ENCODE measurements at regions not wholly inside any gene's neighbourhood (a gene's known extent, or its start where the extent isn't known, plus 50 kb on each side); places are given as distances from the start of the nearest gene placed in this dataset.

GRCh38 chr4:8763966-8764901 is 107.4 kb downstream of the HMX1 start:
- peaks cover 0 to 77% (median 2%) of the 10 kb centered on the region in 3 donors for H3K27me3 ChIP-seq
- H3K9me3 ChIP-seq, result no peaks in the 10 kb centered on the region
- no peak overlapping the region for H3K4me3 ChIP-seq
- no peaks in the 10 kb centered on the region for H3K36me3 ChIP-seq
- no peak overlapping the region for H3K27ac ChIP-seq
- H3K4me1 ChIP-seq, result no peaks in the 10 kb centered on the region
- intact Hi-C loops (cut with DNase I; ENCODE audit: low total_unique reads), result no loop called here
- TF ChIP-seq POLR2AphosphoS5 (IDR thresholded peaks at IDR 0.05) (no peak), POLR2A (IDR thresholded peaks at IDR 0.05) (no peak), EP300 (IDR thresholded peaks at IDR 0.05) (no peak)
- TF ChIP-seq, protein P1, sequence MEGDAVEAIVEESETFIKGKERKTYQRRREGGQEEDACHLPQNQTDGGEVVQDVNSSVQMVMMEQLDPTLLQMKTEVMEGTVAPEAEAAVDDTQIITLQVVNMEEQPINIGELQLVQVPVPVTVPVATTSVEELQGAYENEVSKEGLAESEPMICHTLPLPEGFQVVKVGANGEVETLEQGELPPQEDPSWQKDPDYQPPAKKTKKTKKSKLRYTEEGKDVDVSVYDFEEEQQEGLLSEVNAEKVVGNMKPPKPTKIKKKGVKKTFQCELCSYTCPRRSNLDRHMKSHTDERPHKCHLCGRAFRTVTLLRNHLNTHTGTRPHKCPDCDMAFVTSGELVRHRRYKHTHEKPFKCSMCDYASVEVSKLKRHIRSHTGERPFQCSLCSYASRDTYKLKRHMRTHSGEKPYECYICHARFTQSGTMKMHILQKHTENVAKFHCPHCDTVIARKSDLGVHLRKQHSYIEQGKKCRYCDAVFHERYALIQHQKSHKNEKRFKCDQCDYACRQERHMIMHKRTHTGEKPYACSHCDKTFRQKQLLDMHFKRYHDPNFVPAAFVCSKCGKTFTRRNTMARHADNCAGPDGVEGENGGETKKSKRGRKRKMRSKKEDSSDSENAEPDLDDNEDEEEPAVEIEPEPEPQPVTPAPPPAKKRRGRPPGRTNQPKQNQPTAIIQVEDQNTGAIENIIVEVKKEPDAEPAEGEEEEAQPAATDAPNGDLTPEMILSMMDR (IDR thresholded peaks at IDR 0.05), result no peak
- 69 to 83% (median 77%) methylated on average over 14 to 35 of the region's 35 CpGs for WGBS, 5 donors
- DNase-seq, result no peak

GRCh38 chr4:8762951-8763735 is 108.5 kb downstream of the HMX1 start:
- intact Hi-C loops (cut with DNase I; ENCODE audit: low total_unique reads), result no loop called here
- Histone ChIP-seq H3K4me1 (no peaks in the 10 kb centered on the region), H3K4me3 (no peak overlapping the region), H3K27ac (no peak overlapping the region), H3K36me3 (no peaks in the 10 kb centered on the region), H3K9me3 (no peaks in the 10 kb centered on the region), H3K27me3 (peaks cover 0 to 66% (median 2%) of the 10 kb centered on the region in 3 donors)
- DNase-seq, result no peak
- TF ChIP-seq, protein P1 (IDR thresholded peaks at IDR 0.05), result no peak
- TF ChIP-seq POLR2A (IDR thresholded peaks at IDR 0.05) (no peak), EP300 (IDR thresholded peaks at IDR 0.05) (no peak), POLR2AphosphoS5 (IDR thresholded peaks at IDR 0.05) (no peak)
- 80 to 85% (median 83%) methylated on average over 19 to 23 of the region's 23 CpGs for WGBS, 5 donors

DNA sequence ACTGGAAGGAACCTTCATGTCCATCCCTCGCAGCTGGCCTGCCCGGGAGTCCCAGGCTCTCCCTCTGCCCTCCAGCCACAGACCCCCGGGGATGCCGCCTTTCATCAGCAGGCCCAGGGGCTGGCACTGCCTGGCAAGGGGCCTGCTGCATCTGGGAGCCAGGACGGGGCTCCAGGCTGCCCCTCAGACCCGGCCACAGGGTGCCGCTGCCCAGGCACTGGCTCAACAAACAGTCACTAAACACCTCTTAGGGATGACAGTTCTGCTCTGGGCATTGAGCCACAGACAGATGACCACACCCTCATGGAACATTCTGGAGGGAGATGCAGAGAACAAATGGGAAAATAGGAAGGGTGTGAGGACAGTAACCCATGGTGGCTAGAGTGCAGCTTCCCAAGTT is 109.3 kb downstream of the HMX1 start:
- Histone ChIP-seq H3K27ac (no peak overlapping the region), H3K27me3 (peaks cover 0 to 58% (median 0%) of the 10 kb centered on the region in 3 donors), H3K9me3 (peaks cover 0 to 4% (median 0%) of the 10 kb centered on the region in 4 donors), H3K4me1 (no peaks in the 10 kb centered on the region), H3K4me3 (no peak overlapping the region), H3K36me3 (no peaks in the 10 kb centered on the region)
- no peak for DNase-seq
- TF ChIP-seq POLR2A (IDR thresholded peaks at IDR 0.05), result no peak
- WGBS, 5 donors, result 60 to 81% (median 67%) methylated on average over 5 to 7 of the region's 7 CpGs
- intact Hi-C loops (cut with DNase I; ENCODE audit: low total_unique reads), result no loop called here

DNA sequence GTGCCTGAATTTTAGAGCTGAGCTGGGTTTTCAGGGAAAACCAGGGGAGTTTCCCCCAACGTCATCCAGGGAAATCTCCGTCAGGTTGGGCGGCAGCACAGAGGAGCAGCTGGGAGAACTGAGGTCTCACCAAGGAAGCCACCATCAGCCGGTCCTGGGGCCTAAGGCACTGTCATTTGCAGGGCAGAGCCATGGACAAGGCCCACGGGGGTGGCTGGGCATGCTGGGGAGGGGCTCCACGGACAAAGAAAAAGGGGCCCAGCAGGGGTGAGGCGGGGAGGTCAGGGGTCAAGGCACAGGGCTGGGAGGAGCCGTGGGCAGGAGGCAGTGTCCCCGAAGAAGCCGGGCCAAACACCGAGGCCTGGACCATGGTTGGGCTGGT is 109.8 kb downstream of the HMX1 start:
- H3K4me1 ChIP-seq, result no peaks in the 10 kb centered on the region
- DNase-seq, result no peak
- intact Hi-C loops (cut with DNase I; ENCODE audit: low total_unique reads), result no loop called here
- WGBS, 5 donors, result 49 to 61% (median 52%) methylated on average over 11 of the region's 11 CpGs
- H3K27me3 ChIP-seq, result peaks cover 0 to 56% (median 0%) of the 10 kb centered on the region in 3 donors
- H3K36me3 ChIP-seq, result no peaks in the 10 kb centered on the region
- TF ChIP-seq, protein P1 (IDR thresholded peaks at IDR 0.05), result no peak
- TF ChIP-seq EP300 (IDR thresholded peaks at IDR 0.05) (no peak), POLR2A (IDR thresholded peaks at IDR 0.05) (no peak), POLR2AphosphoS5 (IDR thresholded peaks at IDR 0.05) (no peak)
- no peak overlapping the region for H3K27ac ChIP-seq
- no peak overlapping the region for H3K4me3 ChIP-seq
- peaks cover 0 to 6% (median 0%) of the 10 kb centered on the region in 4 donors for H3K9me3 ChIP-seq

All from stomach (tissue), 8 donors.